IMR-90 (cell line): ENCODE measurements at regions not wholly inside any gene's neighbourhood (a gene's known extent, or its start where the extent isn't known, plus 50 kb on each side); places are given as distances from the start of the nearest gene placed in this dataset.

Experiments
- ATAC-seq: fragments of 200-7000 bp; cut with Tn5 transposase; 2 replicates; pipeline ENCODE4 v1.9.1; 2020; ENCODE audit warnings: low read depth, mild to moderate bottlenecking, moderate library complexity
- BruUV-seq: library from RNA; stranded (reverse); fragments of 400-500 nt; replicated peaks from 2 replicates; lab custom pipeline; 2021; lab: Mats Ljungman, UMichigan
- CTCF ChIA-PET: fragments of 300-600 bp; formaldehyde crosslinking; extraction: SDS; loops from one replicate; lab custom pipeline; 2021; ENCODE audit warnings: antibody characterized with exemption; lab: Yijun Ruan, JAX
- POLR2A ChIA-PET: fragments of 300-600 bp; sonication (Branson Sonifier 250); formaldehyde crosslinking; loops from one replicate; lab custom pipeline; 2022; ENCODE audit warnings: antibody characterized with exemption; ENCODE audit not compliant: unreplicated experiment; lab: Charles Lee
- DNase-seq: peaks from one replicate; pipeline ENCODE4 v3.0.0; 2013
- H2AFZ ChIP-seq: replicated peaks from 2 replicates; pipeline ENCODE3; 2013; ENCODE audit warnings: low read length, mild to moderate bottlenecking; ENCODE audit not compliant: poor library complexity
- H2AK5ac ChIP-seq: 2 replicates; pipeline ENCODE4 v1.6.1; 2013; ENCODE audit warnings: low read depth, low read length, inconsistent platforms
- H2AK9ac ChIP-seq: replicated peaks from 2 replicates; pipeline ENCODE3; 2013; ENCODE audit warnings: mild to moderate bottlenecking, low read depth, low read length, moderate library complexity; ENCODE audit not compliant: poor library complexity
- H2BK120ac ChIP-seq: 2 replicates; pipeline ENCODE4 v1.6.1; 2013; ENCODE audit warnings: low read depth, low read length, inconsistent platforms
- H2BK15ac ChIP-seq: 3 replicates; pipeline ENCODE4 v1.6.1; 2013; ENCODE audit warnings: low read depth, low read length, inconsistent platforms
- H2BK20ac ChIP-seq: 2 replicates; pipeline ENCODE4 v1.6.1; 2013; ENCODE audit warnings: low read depth, mild to moderate bottlenecking, inconsistent platforms, low read length, moderate library complexity
- H2BK5ac ChIP-seq: 2 replicates; pipeline ENCODE4 v1.6.1; 2013; ENCODE audit warnings: mild to moderate bottlenecking, low read depth, low read length, inconsistent platforms; ENCODE audit not compliant: poor library complexity, severe bottlenecking
- H3K14ac ChIP-seq: replicated peaks from 2 replicates; pipeline ENCODE4 v1.6.1; 2013; ENCODE audit warnings: low read depth, low read length, inconsistent platforms
- H3K18ac ChIP-seq: 2 replicates; pipeline ENCODE4 v1.6.1; 2013; ENCODE audit warnings: low read depth, low read length, control low read depth
- H3K23ac ChIP-seq: 2 replicates; pipeline ENCODE4 v1.6.1; 2013; ENCODE audit warnings: low read depth, low read length, inconsistent platforms
- H3K27ac ChIP-seq: 2 replicates; pipeline ENCODE4 v1.5.1; 2013; ENCODE audit warnings: mild to moderate bottlenecking, control low read depth, low read length; ENCODE audit not compliant: insufficient read depth
- H3K27me3 ChIP-seq: 2 replicates; pipeline ENCODE4 v1.6.1; 2013; ENCODE audit warnings: low read length; ENCODE audit not compliant: control insufficient read depth, insufficient read depth
- H3K36me3 ChIP-seq: 2 replicates; pipeline ENCODE4 v1.6.1; 2013; ENCODE audit warnings: low read length, mixed read lengths; ENCODE audit not compliant: control insufficient read depth, insufficient read depth
- H3K4ac ChIP-seq: 2 replicates; pipeline ENCODE4 v1.6.1; 2013; ENCODE audit warnings: low read depth, low read length, inconsistent platforms
- H3K4me1 ChIP-seq: 2 replicates; pipeline ENCODE4 v1.6.1; 2013; ENCODE audit warnings: low read length, mixed read lengths; ENCODE audit not compliant: control insufficient read depth, insufficient read depth
- H3K4me2 ChIP-seq: 2 replicates; pipeline ENCODE4 v1.6.1; 2013; ENCODE audit warnings: low read depth, mild to moderate bottlenecking, control low read depth, low read length, moderate library complexity
- H3K4me3 ChIP-seq: 2 replicates; pipeline ENCODE4 v1.5.1; 2013; ENCODE audit warnings: low read depth, mild to moderate bottlenecking, control low read depth, low read length, moderate library complexity; ENCODE audit not compliant: insufficient read depth
- H3K56ac ChIP-seq: 2 replicates; pipeline ENCODE4 v1.6.1; 2013; ENCODE audit warnings: low read length, inconsistent platforms; ENCODE audit not compliant: insufficient read depth; ENCODE audit errors: extremely low read depth
- H3K79me1 ChIP-seq, 2 experiments: 2 replicates each; pipeline ENCODE4 v1.6.1; 2013; ENCODE audit warnings: low read length in 2 of 2, inconsistent platforms in 1 of 2, low read depth in 1 of 2
- H3K9ac ChIP-seq: 2 replicates; pipeline ENCODE4 v1.6.1; 2013; ENCODE audit warnings: low read depth, low read length, control low read depth
- H3K9me1 ChIP-seq: 2 replicates; pipeline ENCODE4 v1.6.1; 2013; ENCODE audit warnings: low read length, inconsistent platforms; ENCODE audit not compliant: insufficient read depth
- H3K9me3 ChIP-seq: 2 replicates; pipeline ENCODE4 v1.6.1; 2013; ENCODE audit warnings: low read length; ENCODE audit not compliant: control insufficient read depth, insufficient read depth
- H4K20me1 ChIP-seq: 2 replicates; pipeline ENCODE4 v1.6.1; 2013; ENCODE audit warnings: low read length, inconsistent platforms; ENCODE audit not compliant: insufficient read depth
- H4K5ac ChIP-seq: 2 replicates; pipeline ENCODE4 v1.6.1; 2013; ENCODE audit warnings: mild to moderate bottlenecking, low read depth, low read length, control low read depth
- H4K8ac ChIP-seq, 2 experiments: 2 replicates each; pipeline ENCODE4 v1.6.1; 2013; ENCODE audit warnings: low read depth in 2 of 2, low read length in 2 of 2, control low read depth in 1 of 2, inconsistent platforms in 1 of 2
- H4K91ac ChIP-seq: 2 replicates; pipeline ENCODE4 v1.6.1; 2013; ENCODE audit warnings: low read depth, low read length, inconsistent platforms; ENCODE audit not compliant: insufficient read depth
- BHLHE40 ChIP-seq: fragments of 150-350 bp; IDR thresholded peaks from 2 replicates; pipeline ENCODE4 v1.6.1; 2016; ENCODE audit warnings: mild to moderate bottlenecking, low read depth, low read length
- CEBPB ChIP-seq: IDR thresholded peaks from 2 replicates; pipeline ENCODE4 v1.6.1; 2012; ENCODE audit warnings: low read depth, low read length, improper control_type of control experiment
- CHD1 ChIP-seq: IDR thresholded peaks from 2 replicates; pipeline ENCODE4 v1.6.1; 2012; ENCODE audit warnings: low read depth, low read length, improper control_type of control experiment
- CTCF ChIP-seq: conservative IDR thresholded peaks from 2 replicates; pipeline ENCODE4 v1.5.1; 2012; ENCODE audit warnings: mild to moderate bottlenecking, low read depth, low read length, improper control_type of control experiment
- ELK1 ChIP-seq: fragments of 150-350 bp; IDR thresholded peaks from 2 replicates; pipeline ENCODE4 v1.6.1; 2016; ENCODE audit warnings: low read depth, mild to moderate bottlenecking, low read length, moderate library complexity, borderline replicate concordance
- FOS ChIP-seq: fragments of 150-350 bp; IDR thresholded peaks from 2 replicates; pipeline ENCODE4 v1.6.1; 2016; ENCODE audit warnings: low read depth, low read length
- MAFK ChIP-seq: IDR thresholded peaks from 2 replicates; pipeline ENCODE4 v1.6.1; 2012; ENCODE audit warnings: low read depth, low read length, improper control_type of control experiment
- MAZ ChIP-seq: IDR thresholded peaks from 2 replicates; pipeline ENCODE4 v1.6.1; 2012; ENCODE audit warnings: low read depth, mild to moderate bottlenecking, low read length, improper control_type of control experiment, moderate library complexity, borderline replicate concordance
- MXI1 ChIP-seq: IDR thresholded peaks from 2 replicates; pipeline ENCODE4 v1.6.1; 2012; ENCODE audit warnings: low read depth, mild to moderate bottlenecking, low read length, moderate library complexity, borderline replicate concordance
- NFE2L2 ChIP-seq: fragments of 150-350 bp; IDR thresholded peaks from 2 replicates; pipeline ENCODE4 v1.6.1; 2016; ENCODE audit warnings: low read depth, mild to moderate bottlenecking, low read length
- POLR2A ChIP-seq: IDR thresholded peaks from 2 replicates; pipeline ENCODE4 v1.6.1; 2012; ENCODE audit warnings: mild to moderate bottlenecking, low read depth, low read length
- RAD21 ChIP-seq: IDR thresholded peaks from 2 replicates; pipeline ENCODE4 v1.6.1; 2012; ENCODE audit warnings: low read length, improper control_type of control experiment
- RCOR1 ChIP-seq: IDR thresholded peaks from 2 replicates; pipeline ENCODE4 v1.6.1; 2012; ENCODE audit warnings: mild to moderate bottlenecking, low read length, improper control_type of control experiment; ENCODE audit not compliant: insufficient replicate concordance
- RFX5 ChIP-seq: IDR thresholded peaks from 2 replicates; pipeline ENCODE4 v1.8.0; 2012; ENCODE audit warnings: low read depth, mild to moderate bottlenecking, low read length, moderate library complexity
- SMC3 ChIP-seq: fragments of 150-350 bp; IDR thresholded peaks from 2 replicates; pipeline ENCODE4 v1.6.1; 2016; ENCODE audit warnings: low read depth, mild to moderate bottlenecking, antibody characterized with exemption, low read length, moderate library complexity
- USF2 ChIP-seq: fragments of 150-350 bp; IDR thresholded peaks from 2 replicates; pipeline ENCODE4 v1.6.1; 2017; ENCODE audit warnings: mild to moderate bottlenecking, antibody characterized with exemption, low read length, low read depth
- WGBS, 2 experiments: methylation state at CpG; one replicate each; pipeline versions ENCODE4 v1.1.5 to v1.1.7; 2013; ENCODE audit warnings: missing lambda C conversion rate in 2 of 2; ENCODE audit not compliant: insufficient read length in 1 of 2; ENCODE audit errors: extremely low coverage in 2 of 2; 5-methylcytosine and 5-hydroxymethylcytosine counted together
- dilution Hi-C: fragments of 300-500 bp; cut with HindIII; formaldehyde crosslinking; loops from one replicate; pipeline ENCODE4 v1.14.3; 2018; ENCODE audit warnings: low sequenced_read_pairs; ENCODE audit not compliant: unreplicated experiment
- in situ Hi-C: fragments of 300-500 bp; cut with MboI; formaldehyde crosslinking; loops from 3 replicates; pipeline ENCODE4 v1.14.3; 2019; ENCODE audit warnings: low sequenced_read_pairs, inconsistent platforms, mixed read lengths
- intact Hi-C: fragments of 100-400 bp; cut with micrococcal nuclease; formaldehyde crosslinking; loops from 2 replicates; pipeline ENCODE4 v1.10.0; 2022

- no peak overlapping the region for H3K27ac ChIP-seq
- H3K4me3 ChIP-seq, result no peak overlapping the region
- no peaks in the 10 kb centered on the region for H4K20me1 ChIP-seq
- in situ Hi-C loops, result no loop called here
- H3K27me3 ChIP-seq, result no peaks in the 10 kb centered on the region
- no peak overlapping the region for H3K4me2 ChIP-seq
- POLR2A ChIA-PET, result no interaction called here
- no peak overlapping the region for H2AK5ac ChIP-seq
- no peaks in the 10 kb centered on the region for H3K36me3 ChIP-seq
- no peak overlapping the region for H4K8ac ChIP-seq
- H3K18ac ChIP-seq, result no peak overlapping the region
- H2BK20ac ChIP-seq, result no peak overlapping the region
- no peak overlapping the region for H3K4ac ChIP-seq
- CTCF ChIA-PET, result interaction anchor here (0.6 kb wide), 1 partner anchor 504 kb away, joined by 6 read pairs; no protein-coding TSS in a partner anchor
- H3K4me1 ChIP-seq, result no peaks in the 10 kb centered on the region
- peaks cover 8% of the 10 kb centered on the region for H3K9me3 ChIP-seq
- H4K91ac ChIP-seq, result no peak overlapping the region
- no peaks in the 10 kb centered on the region for H3K79me1 ChIP-seq
- H2BK120ac ChIP-seq, result no peak overlapping the region
- dilution Hi-C loops, result no loop called here
- H3K9ac ChIP-seq, result no peak overlapping the region
- H4K5ac ChIP-seq, result no peak overlapping the region
- H2BK5ac ChIP-seq, result no peak overlapping the region
- no peak for ATAC-seq
- intact Hi-C loops, result no loop called here
- no peak overlapping the region for H3K23ac ChIP-seq
- no peak overlapping the region for H3K56ac ChIP-seq
- no peak overlapping the region for H2BK15ac ChIP-seq
- WGBS, 2 experiments, result no CpG with 5 or more reads among the region's 3 CpGs
- no peak overlapping the region for H2AK9ac ChIP-seq
- no peak overlapping the region for H2AFZ ChIP-seq
- no peaks in the 10 kb centered on the region for H3K9me1 ChIP-seq
- TF ChIP-seq RFX5, result no peak
- no peak for TF ChIP-seq CTCF
- no peak for TF ChIP-seq MXI1
- TF ChIP-seq CHD1, result no peak
- TF ChIP-seq RAD21, result no peak
- TF ChIP-seq RCOR1, result no peak
- TF ChIP-seq SMC3, result no peak
- TF ChIP-seq CEBPB, result no peak
- no peak for TF ChIP-seq FOS
- TF ChIP-seq MAFK, result no peak
- TF ChIP-seq USF2, result no peak
- no peak for TF ChIP-seq BHLHE40
- no peak for TF ChIP-seq ELK1
- TF ChIP-seq POLR2A, result no peak
- TF ChIP-seq MAZ, result no peak
- TF ChIP-seq NFE2L2, result no peak
- H3K14ac ChIP-seq, result no peak overlapping the region
- no peak for DNase-seq
- no TSS peak for BruUV-seq
Measured at GRCh38 chr1:50270926-50271325, 152.3 kb downstream of the DMRTA2 start.
